ENCODE measurements at regions not wholly inside any gene's neighbourhood (a gene's known extent, or its start where the extent isn't known, plus 50 kb on each side); places are given as distances from the start of the nearest gene placed in this dataset.
A peak's percentile ranks its signal among the peaks of the same experiment; 100 is the strongest.

- H3K4me3 ChIP-seq (ENCODE audit: low read length) = no peak overlapping the region
- no peak for TF ChIP-seq CTCF (conservative IDR thresholded peaks at IDR 0.05; ENCODE audit: low read depth, low read length)
- no peak for DNase-seq (ENCODE audit: low read depth)
These were observed 373.7 kb downstream of the SOX9 start for GRCh38 chr17:72494566-72494965.

GRCh38 chr17:72496461-72496860 lies 375.6 kb downstream of the SOX9 start:
- TF ChIP-seq CTCF (conservative IDR thresholded peaks at IDR 0.05; ENCODE audit: low read depth, low read length) = no peak
- DNase-seq (ENCODE audit: low read depth) = no peak
- no peak overlapping the region for H3K4me3 ChIP-seq (ENCODE audit: low read length)

- TF ChIP-seq CTCF (conservative IDR thresholded peaks at IDR 0.05; ENCODE audit: low read depth, low read length) = no peak
- DNase-seq (ENCODE audit: low read depth) = no peak
- no peak overlapping the region for H3K4me3 ChIP-seq (ENCODE audit: low read length)
These were observed 377.1 kb downstream of the SOX9 start for GRCh38 chr17:72497915-72498314.

- H3K4me3 ChIP-seq (ENCODE audit: low read length) = no peak overlapping the region
- TF ChIP-seq CTCF (conservative IDR thresholded peaks at IDR 0.05; ENCODE audit: low read depth, low read length) = no peak
- DNase-seq (ENCODE audit: low read depth) = no peak
These were observed 377.8 kb downstream of the SOX9 start for GRCh38 chr17:72498364-72499210.

GRCh38 chr17:72501404-72502370 lies 380.9 kb downstream of the SOX9 start:
- peak; percentile 64 for DNase-seq (ENCODE audit: low read depth)
- peak overlapping the region; percentile 8 for H3K4me3 ChIP-seq (ENCODE audit: low read length)
- TF ChIP-seq CTCF (conservative IDR thresholded peaks at IDR 0.05; ENCODE audit: low read depth, low read length) = no peak

- no peak for DNase-seq (ENCODE audit: low read depth)
- no peak for TF ChIP-seq CTCF (conservative IDR thresholded peaks at IDR 0.05; ENCODE audit: low read depth, low read length)
- no peak overlapping the region for H3K4me3 ChIP-seq (ENCODE audit: low read length)
These were observed 381.8 kb downstream of the SOX9 start for GRCh38 chr17:72502371-72503341.
